Daoy (cell line): ENCODE measurements at regions not wholly inside any gene's neighbourhood (a gene's known extent, or its start where the extent isn't known, plus 50 kb on each side); places are given as distances from the start of the nearest gene placed in this dataset.

Experiments
- DNase-seq: peaks from one replicate; pipeline ENCODE4 v3.0.0-alpha.2; 2015; ENCODE audit warnings: low read depth

- no peak for DNase-seq
Observed at GRCh38 chr13:80284290-80284689, 56.6 kb downstream of the SPRY2 start.

DNA sequence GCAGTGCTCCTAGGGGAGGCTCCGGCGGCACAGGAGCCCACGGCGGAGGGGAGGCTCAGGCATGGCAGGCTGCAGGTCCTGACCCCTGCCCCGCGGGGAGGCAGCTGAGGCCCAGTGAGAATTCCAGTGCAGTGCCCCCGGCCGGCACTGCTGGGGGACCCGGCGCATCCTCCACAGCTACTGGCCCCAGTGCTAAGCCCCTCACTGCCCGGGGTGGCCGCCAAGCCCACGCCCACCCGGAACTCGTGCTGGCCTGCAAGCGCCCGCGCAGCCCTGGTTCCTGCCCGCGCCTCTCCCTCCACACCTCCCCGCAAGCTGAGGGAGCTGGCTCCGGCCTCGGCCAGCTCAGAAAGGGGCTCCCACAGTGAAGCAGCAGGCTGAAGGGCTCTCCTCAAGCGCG lies 62.2 kb downstream of the SPRY2 start:
- DNase-seq: no peak

DNA sequence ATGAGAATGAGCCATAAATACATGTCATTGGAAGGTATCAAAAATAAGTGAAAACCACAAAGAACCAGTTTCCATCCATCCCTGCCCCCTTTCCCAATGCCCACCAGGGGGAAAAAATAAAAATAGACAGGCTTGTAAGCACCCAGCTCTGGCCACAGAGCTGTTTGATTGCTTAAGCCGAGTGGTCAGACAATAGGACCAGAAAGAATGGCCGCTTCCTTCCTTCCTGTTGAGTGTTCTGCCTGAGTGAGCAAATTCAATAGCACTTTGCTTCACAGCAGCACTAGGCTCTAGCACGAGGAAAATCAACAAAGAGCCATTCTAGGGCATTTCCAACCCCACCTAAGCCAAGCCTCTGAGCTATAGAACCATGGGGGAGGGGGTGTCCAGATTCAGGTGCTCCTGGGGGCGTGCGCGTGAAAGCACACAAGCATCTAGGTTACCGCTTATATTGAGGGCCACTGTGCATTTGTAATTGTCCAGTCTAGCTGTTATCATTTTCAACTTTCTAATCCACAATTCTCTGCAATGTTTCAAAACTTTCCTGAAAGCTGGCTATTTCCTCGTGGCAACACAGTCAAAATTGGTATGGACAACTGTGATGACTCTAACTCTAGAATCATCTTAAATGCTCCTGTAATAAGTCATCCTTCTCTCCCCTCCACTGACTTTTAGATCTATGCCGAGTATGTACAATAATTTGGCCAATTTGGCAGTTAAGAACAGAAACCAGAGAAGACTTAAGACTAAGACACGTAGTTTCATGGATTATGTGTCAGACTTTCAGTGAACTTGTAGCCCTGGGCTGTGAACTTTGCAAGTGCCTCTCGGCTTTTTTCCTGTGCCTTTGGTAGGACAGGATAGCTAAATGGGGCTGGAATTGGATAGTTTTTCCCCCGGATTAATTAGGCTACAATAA lies 64.3 kb downstream of the SPRY2 start:
- peak; percentile 3 for DNase-seq

- no peak for DNase-seq
Observed at GRCh38 chr13:80274643-80275042, 66.3 kb downstream of the SPRY2 start.

DNA sequence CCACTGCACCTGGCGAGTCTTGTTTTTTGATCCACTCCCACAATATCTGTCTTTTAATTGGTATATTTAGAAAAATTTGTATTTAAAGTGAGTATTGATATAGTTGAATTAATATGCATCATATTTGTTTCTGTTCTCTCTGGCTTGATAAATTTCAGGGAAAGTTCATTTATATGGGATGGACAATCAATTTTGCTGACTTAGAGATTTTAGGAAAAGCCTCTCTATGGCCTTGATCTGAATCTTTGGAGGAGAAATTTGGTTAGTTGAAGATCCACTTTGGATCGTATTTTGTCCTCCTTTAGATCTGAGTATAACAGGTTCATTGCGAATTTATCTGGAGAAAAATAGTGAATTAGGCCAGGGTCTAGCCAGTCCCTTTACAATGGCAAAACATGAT lies 67.2 kb downstream of the SPRY2 start:
- DNase-seq: no peak

DNA sequence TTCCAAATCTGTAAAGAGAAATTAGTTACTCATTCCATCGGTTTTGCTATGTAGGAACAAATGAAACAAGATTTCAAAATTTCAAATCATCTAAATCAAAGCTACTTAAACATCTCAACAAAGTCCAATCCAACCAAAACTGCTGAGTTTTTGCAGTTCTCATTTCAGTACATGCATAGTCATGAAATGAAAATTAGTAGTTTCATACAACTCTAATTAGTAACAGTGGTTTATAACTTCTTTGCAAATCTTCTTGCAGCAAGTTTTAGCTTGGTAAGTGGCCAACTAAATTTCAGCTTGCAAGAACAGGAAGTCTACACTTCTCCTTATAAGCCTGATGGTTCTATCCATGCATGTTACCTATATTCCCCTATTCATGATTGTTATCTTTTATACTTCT lies 75.6 kb downstream of the SPRY2 start:
- no peak for DNase-seq

- DNase-seq: no peak
Observed at GRCh38 chr13:80263745-80264513, 77.0 kb downstream of the SPRY2 start.

- peak; percentile 4 for DNase-seq
Observed at GRCh38 chr13:80262051-80262695, 78.8 kb downstream of the SPRY2 start.

DNA sequence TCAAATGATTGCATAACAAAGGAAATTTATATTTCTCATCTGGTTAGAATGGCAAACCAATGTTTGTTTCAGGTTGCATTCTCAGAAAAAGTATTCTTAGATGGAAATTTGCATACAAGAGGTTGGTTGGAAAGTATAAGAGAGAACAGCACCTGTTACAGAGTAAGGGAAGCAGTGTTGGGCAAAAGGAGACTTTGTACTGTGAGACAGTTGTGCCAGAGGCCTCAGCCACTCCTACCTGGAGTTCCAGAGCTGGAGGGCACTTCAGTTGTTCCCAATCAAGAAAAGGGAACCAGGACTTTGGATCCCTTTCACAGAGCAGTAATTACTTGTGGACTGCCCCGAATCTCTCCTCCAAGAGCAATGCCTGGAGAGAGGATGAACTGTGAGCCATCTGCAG lies 81.8 kb downstream of the SPRY2 start:
- DNase-seq: no peak

GRCh38 chr13:80256352-80256932 lies 84.5 kb downstream of the SPRY2 start:
- no peak for DNase-seq

DNA sequence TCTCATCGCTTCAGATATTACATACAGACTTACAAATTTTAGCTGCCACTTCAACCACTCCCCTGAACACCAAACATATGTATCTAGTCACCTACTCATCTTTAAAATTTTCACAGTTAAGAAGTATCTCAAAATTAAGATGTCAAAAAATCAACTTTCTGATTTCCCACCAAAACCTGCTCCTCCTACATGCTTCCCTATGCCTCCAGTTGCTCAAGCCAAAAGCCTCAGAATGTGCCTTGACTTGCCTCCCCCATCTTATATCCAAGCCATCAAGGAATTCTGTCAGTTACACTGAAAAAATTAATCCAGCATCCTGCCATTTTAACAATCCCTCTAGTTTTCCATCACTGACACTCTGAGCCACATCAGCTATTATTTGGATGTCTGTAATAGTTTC lies 85.0 kb downstream of the SPRY2 start:
- DNase-seq: no peak

- peak; percentile 11 for DNase-seq
Observed at GRCh38 chr13:80251403-80251802, 89.5 kb downstream of the SPRY2 start.

- no peak for DNase-seq
Observed at GRCh38 chr13:80250213-80250810, 90.6 kb downstream of the SPRY2 start.

- no peak for DNase-seq
Observed at GRCh38 chr13:80249516-80250212, 91.3 kb downstream of the SPRY2 start.

DNA sequence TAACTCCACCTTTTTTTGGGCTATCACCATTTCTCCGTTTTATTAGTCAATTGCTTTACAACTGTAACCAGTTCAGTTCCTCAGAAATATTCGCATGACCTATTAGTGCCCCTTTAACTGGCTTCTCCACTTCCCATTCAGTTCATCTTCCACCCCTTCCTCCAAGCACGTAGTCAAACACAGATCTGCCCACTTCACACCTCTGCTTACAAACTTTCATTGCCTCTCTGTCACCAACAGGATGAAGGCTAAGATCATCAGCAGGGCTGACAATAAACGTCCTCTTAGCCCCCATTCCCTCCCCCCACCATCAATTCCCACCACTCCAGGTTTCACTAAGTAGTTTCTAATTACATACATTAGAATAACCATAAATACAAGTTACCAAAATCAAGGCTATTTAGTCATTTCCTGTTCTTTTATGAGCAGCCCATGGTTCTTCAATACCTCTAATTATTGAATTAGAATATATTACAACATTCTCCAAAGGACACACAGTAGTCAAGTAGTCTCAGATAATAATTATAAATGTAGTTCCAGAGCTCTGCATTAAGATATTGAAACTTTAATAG lies 95.7 kb downstream of the SPRY2 start:
- DNase-seq: no peak

DNA sequence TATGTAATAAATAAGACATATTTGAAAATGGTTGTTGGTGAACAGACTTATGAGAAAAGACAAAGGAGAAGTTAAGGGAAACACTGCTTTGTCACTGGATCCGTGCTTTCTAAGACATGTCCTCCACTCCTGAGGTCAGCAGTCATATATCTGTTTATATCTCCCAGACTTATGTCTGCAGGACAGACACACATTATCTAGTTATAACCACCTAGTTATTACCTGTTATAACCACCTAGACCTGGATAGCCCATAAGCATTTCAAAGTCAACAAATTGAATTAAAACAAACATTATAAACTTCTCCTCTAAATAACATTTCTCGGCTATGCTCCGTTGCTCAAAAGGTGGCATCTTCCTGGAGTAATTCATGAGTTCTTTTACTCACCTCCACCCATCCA lies 96.4 kb downstream of the SPRY2 start:
- no peak for DNase-seq

GRCh38 chr13:80242728-80243427 lies 98.0 kb downstream of the SPRY2 start:
- no peak for DNase-seq

DNA sequence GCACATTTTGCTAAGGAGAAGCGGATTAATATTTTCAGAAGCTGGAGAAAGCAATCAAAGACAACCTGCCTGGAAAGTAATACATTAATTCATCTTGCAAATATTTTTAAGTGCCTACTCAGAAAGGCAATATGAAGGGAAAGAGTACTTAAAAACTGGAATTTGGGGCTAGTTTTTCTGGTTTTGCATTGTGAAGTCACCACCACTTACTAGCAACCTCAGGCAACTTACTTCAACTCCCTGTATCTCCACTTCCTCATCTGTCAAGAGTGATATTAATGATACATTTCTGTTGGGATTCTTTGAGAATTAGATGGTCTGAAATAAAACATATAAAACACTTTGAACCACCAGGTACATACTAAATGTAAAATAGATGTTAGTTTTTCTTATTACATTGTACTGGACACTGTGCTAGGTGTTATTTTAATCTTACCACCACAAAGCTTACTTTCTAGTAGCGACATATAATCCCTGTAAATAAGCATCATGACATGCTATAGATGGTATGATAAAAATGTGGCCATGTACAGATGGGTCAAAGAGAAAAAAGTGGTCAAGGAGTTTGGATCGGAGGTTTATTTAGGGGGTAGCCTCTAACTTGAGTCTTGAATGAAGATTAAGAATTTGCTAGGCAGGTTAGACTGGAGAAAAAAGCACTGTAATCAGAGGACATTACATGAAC lies 101.2 kb downstream of the SPRY2 start:
- no peak for DNase-seq

GRCh38 chr13:80239116-80239515 lies 101.8 kb downstream of the SPRY2 start:
- DNase-seq: no peak

GRCh38 chr13:80237646-80238045 lies 103.3 kb downstream of the SPRY2 start:
- DNase-seq: no peak
